ENCODE measurements at regions not wholly inside any gene's neighbourhood (a gene's known extent, or its start where the extent isn't known, plus 50 kb on each side); places are given as distances from the start of the nearest gene placed in this dataset.
"Not testable (repeated sequence)": the region's sequence is repeated elsewhere in the genome, so short reads cannot be mapped to it uniquely, and the experiment has no call there.

GRCh38 chr9:36503172-36504088 lies 69.3 kb upstream of the MELK start:
- H3K9me3 ChIP-seq (ENCODE audit: control insufficient read depth, low read length) = no peaks in the 10 kb centered on the region

GRCh38 chr9:36501727-36502126 lies 71.0 kb upstream of the MELK start:
- 88 to 100% methylated on average over 2 to 3 of the region's 3 CpGs for WGBS, 2 experiments (ENCODE audit: insufficient coverage in 1 of 2, insufficient read length in 1 of 2)
- H3K27me3 Mint-ChIP-seq (ENCODE audit: insufficient read depth) = no peaks in the 10 kb centered on the region
- Histone ChIP-seq H3K4me3 (ENCODE audit: low read length) (no peak overlapping the region), H3K9me3 (ENCODE audit: control insufficient read depth, low read length) (no peaks in the 10 kb centered on the region), H3K36me3 (ENCODE audit: control insufficient read depth, insufficient read depth, low read length) (no peaks in the 10 kb centered on the region), H3K27ac (ENCODE audit: low read depth, low read length) (no peak overlapping the region), H3K4me1 (ENCODE audit: control insufficient read depth, insufficient read depth, low read length) (no peaks in the 10 kb centered on the region), H3K27me3 (ENCODE audit: control insufficient read depth, insufficient read depth, low read length, poor library complexity, severe bottlenecking) (no peaks in the 10 kb centered on the region), H3K9ac (ENCODE audit: extremely low read depth, low read length, poor library complexity, severe bottlenecking) (no peak overlapping the region)
- no peak overlapping the region for H3K4me3 Mint-ChIP-seq
- peaks cover 6% of the 10 kb centered on the region for H3K4me1 Mint-ChIP-seq
- no peaks in the 10 kb centered on the region for H3K36me3 Mint-ChIP-seq (ENCODE audit: low read depth)
- TF ChIP-seq CTCF (conservative IDR thresholded peaks at IDR 0.05) = no peak
- no peak for DNase-seq
- no peaks in the 10 kb centered on the region for H3K9me3 Mint-ChIP-seq
- H3K27ac Mint-ChIP-seq = no peak overlapping the region

More at GRCh38 chr9:36503172-36504088, 69.3 kb upstream of the MELK start:
- no peaks in the 10 kb centered on the region for H3K4me1 ChIP-seq (ENCODE audit: control insufficient read depth, insufficient read depth, low read length)
- no peaks in the 10 kb centered on the region for H3K27me3 ChIP-seq (ENCODE audit: control insufficient read depth, insufficient read depth, low read length, poor library complexity, severe bottlenecking)
- Mint-ChIP-seq H3K9me3 (no peaks in the 10 kb centered on the region), H3K27me3 (ENCODE audit: insufficient read depth) (no peaks in the 10 kb centered on the region), H3K4me1 (peaks cover 6% of the 10 kb centered on the region), H3K4me3 (no peak overlapping the region), H3K36me3 (ENCODE audit: low read depth) (no peaks in the 10 kb centered on the region), H3K27ac (peak overlapping the region; percentile 5)
- DNase-seq = no peak
- TF ChIP-seq CTCF (conservative IDR thresholded peaks at IDR 0.05) = no peak
- WGBS, 2 experiments (ENCODE audit: insufficient coverage in 1 of 2, insufficient read length in 1 of 2) = 91 to 94% methylated on average over 5 to 6 of the region's 6 CpGs
- no peak overlapping the region for H3K27ac ChIP-seq (ENCODE audit: low read depth, low read length)
- H3K4me3 ChIP-seq (ENCODE audit: low read length) = no peak overlapping the region
- no peak overlapping the region for H3K9ac ChIP-seq (ENCODE audit: extremely low read depth, low read length, poor library complexity, severe bottlenecking)
- H3K36me3 ChIP-seq (ENCODE audit: control insufficient read depth, insufficient read depth, low read length) = no peaks in the 10 kb centered on the region

GRCh38 chr9:36500931-36501330 lies 71.8 kb upstream of the MELK start:
- not testable (repeated sequence) for H3K27ac Mint-ChIP-seq; H3K36me3 ChIP-seq (ENCODE audit: control insufficient read depth, insufficient read depth, low read length); H3K9ac ChIP-seq (ENCODE audit: extremely low read depth, low read length, poor library complexity, severe bottlenecking); H3K4me1 Mint-ChIP-seq; H3K4me1 ChIP-seq (ENCODE audit: control insufficient read depth, insufficient read depth, low read length); H3K27me3 Mint-ChIP-seq (ENCODE audit: insufficient read depth); H3K27me3 ChIP-seq (ENCODE audit: control insufficient read depth, insufficient read depth, low read length, poor library complexity, severe bottlenecking); H3K9me3 ChIP-seq (ENCODE audit: control insufficient read depth, low read length); DNase-seq; H3K9me3 Mint-ChIP-seq; H3K27ac ChIP-seq (ENCODE audit: low read depth, low read length); H3K4me3 ChIP-seq (ENCODE audit: low read length); H3K4me3 Mint-ChIP-seq; H3K36me3 Mint-ChIP-seq (ENCODE audit: low read depth)
- 88% methylated on average over 2 of the region's 2 CpGs; no CpG with 5 or more reads in 1 of the 2 experiments for WGBS, 2 experiments (ENCODE audit: insufficient coverage in 1 of 2, insufficient read length in 1 of 2)
